HEK293 (cell line): ENCODE measurements at regions not wholly inside any gene's neighbourhood (a gene's known extent, or its start where the extent isn't known, plus 50 kb on each side); places are given as distances from the start of the nearest gene placed in this dataset.

ENCODE experiments used
- CTCF ChIA-PET: fragments of 350-600 bp; formaldehyde crosslinking; extraction: SDS; loops from one replicate; lab custom pipeline; 2021; ENCODE audit warnings: antibody characterized with exemption; lab: Yijun Ruan, JAX
- POLR2A ChIA-PET: fragments of 300-600 bp; formaldehyde crosslinking; extraction: SDS; loops from one replicate; lab custom pipeline; 2020; ENCODE audit warnings: antibody characterized with exemption, inconsistent platforms; lab: Yijun Ruan, JAX
- H3K27ac ChIP-seq: fragments of 200-500 bp; sonication (Bioruptor generic); 2 replicates; pipeline ENCODE4 v1.5.1; 2014; ENCODE audit warnings: low read depth, low read length, control low read depth, inconsistent platforms; ENCODE audit errors: extremely low read depth
- H3K36me3 ChIP-seq, 2 experiments: fragments of 200-500 bp in 1 of 2; sonication (Bioruptor generic) in 1 of 2; 1 replicate in 1 of 2; 2 replicates in 1 of 2; pipeline ENCODE4 v1.5.1; 2014 to 2017; ENCODE audit warnings: inconsistent platforms in 2 of 2, low read length in 2 of 2; ENCODE audit not compliant: control insufficient read depth in 2 of 2, insufficient read depth in 1 of 2
- H3K4me1 ChIP-seq: fragments of 200-500 bp; sonication (Bioruptor generic); 2 replicates; pipeline ENCODE4 v1.5.1; 2014; ENCODE audit warnings: mild to moderate bottlenecking, low read length, inconsistent platforms; ENCODE audit not compliant: control insufficient read depth, insufficient read depth
- H3K4me3 ChIP-seq: 2 replicates; pipeline ENCODE4 v1.5.1; 2011; ENCODE audit warnings: low read depth, mild to moderate bottlenecking, control low read depth, low read length, moderate library complexity
- H3K9me3 ChIP-seq: fragments of 200-500 bp; sonication (Bioruptor generic); 2 replicates; pipeline ENCODE4 v1.5.1; 2014; ENCODE audit warnings: low read depth, low read length, inconsistent platforms; ENCODE audit not compliant: control insufficient read depth, insufficient read depth
- BCL11A ChIP-seq: fragments of 450-650 bp; formaldehyde crosslinking; IDR thresholded peaks from 2 replicates; pipeline ENCODE4 v1.5.1; 2016; ENCODE audit warnings: low read depth, missing biosample characterization, missing genetic modification characterization
- FEZF1 ChIP-seq: fragments of 450-650 bp; formaldehyde crosslinking; IDR thresholded peaks from 2 replicates; pipeline ENCODE4 v1.5.1; 2016; ENCODE audit warnings: missing biosample characterization, missing genetic modification characterization
- TRIM28 ChIP-seq: IDR thresholded peaks from 2 replicates; pipeline ENCODE4 v1.6.1; 2011; ENCODE audit warnings: low read length, control low read depth, borderline replicate concordance
- TSHZ1 ChIP-seq: fragments of 450-650 bp; formaldehyde crosslinking; IDR thresholded peaks from 2 replicates; pipeline ENCODE4 v1.5.1; 2016; ENCODE audit warnings: missing biosample characterization, missing genetic modification characterization, borderline replicate concordance
- ZBTB10 ChIP-seq: fragments of 450-650 bp; formaldehyde crosslinking; IDR thresholded peaks from 2 replicates; pipeline ENCODE4 v1.5.1; 2016; ENCODE audit warnings: missing biosample characterization, missing genetic modification characterization
- ZBTB17 ChIP-seq: fragments of 450-650 bp; formaldehyde crosslinking; IDR thresholded peaks from 2 replicates; pipeline ENCODE4 v1.5.1; 2016; ENCODE audit warnings: missing biosample characterization, missing genetic modification characterization
- ZBTB44 ChIP-seq: fragments of 450-650 bp; IDR thresholded peaks from 2 replicates; pipeline ENCODE4 v1.5.1; 2018; ENCODE audit warnings: missing biosample characterization, mild to moderate bottlenecking, missing genetic modification characterization
- ZBTB8A ChIP-seq: fragments of 450-650 bp; formaldehyde crosslinking; IDR thresholded peaks from 2 replicates; pipeline ENCODE4 v1.5.1; 2016; ENCODE audit warnings: missing biosample characterization, missing genetic modification characterization
- ZNF155 ChIP-seq: fragments of 450-650 bp; formaldehyde crosslinking; IDR thresholded peaks from 2 replicates; pipeline ENCODE4 v1.5.1; 2016; ENCODE audit warnings: missing biosample characterization, missing genetic modification characterization
- ZNF2 ChIP-seq: fragments of 450-650 bp; formaldehyde crosslinking; IDR thresholded peaks from 2 replicates; pipeline ENCODE4 v1.5.1; 2016; ENCODE audit warnings: missing biosample characterization, missing genetic modification characterization
- ZNF239 ChIP-seq: fragments of 450-650 bp; formaldehyde crosslinking; IDR thresholded peaks from 2 replicates; pipeline ENCODE4 v1.5.1; 2016; ENCODE audit warnings: missing biosample characterization, missing genetic modification characterization
- ZNF335 ChIP-seq: fragments of 450-650 bp; formaldehyde crosslinking; conservative IDR thresholded peaks from 2 replicates; pipeline ENCODE4 v1.5.1; 2016; ENCODE audit warnings: missing biosample characterization, missing genetic modification characterization
- ZNF354C ChIP-seq: fragments of 450-650 bp; formaldehyde crosslinking; IDR thresholded peaks from 2 replicates; pipeline ENCODE4 v1.5.1; 2016; ENCODE audit warnings: missing biosample characterization, missing genetic modification characterization, low read depth, borderline replicate concordance
- ZNF366 ChIP-seq: fragments of 450-650 bp; formaldehyde crosslinking; conservative IDR thresholded peaks from 2 replicates; pipeline ENCODE4 v1.5.1; 2016; ENCODE audit warnings: missing biosample characterization, missing genetic modification characterization
- ZNF423 ChIP-seq: fragments of 450-650 bp; formaldehyde crosslinking; IDR thresholded peaks from 2 replicates; pipeline ENCODE4 v1.5.1; 2016; ENCODE audit warnings: missing biosample characterization, missing genetic modification characterization
- ZNF473 ChIP-seq: fragments of 450-650 bp; formaldehyde crosslinking; IDR thresholded peaks from 2 replicates; pipeline ENCODE4 v1.5.1; 2017; ENCODE audit warnings: missing biosample characterization, missing genetic modification characterization
- ZNF488 ChIP-seq: fragments of 450-650 bp; formaldehyde crosslinking; IDR thresholded peaks from 2 replicates; pipeline ENCODE4 v1.5.1; 2016; ENCODE audit warnings: missing biosample characterization, missing genetic modification characterization
- ZNF530 ChIP-seq: fragments of 450-650 bp; formaldehyde crosslinking; IDR thresholded peaks from 2 replicates; pipeline ENCODE4 v1.5.1; 2016; ENCODE audit warnings: low read depth, missing biosample characterization, missing genetic modification characterization
- ZNF600 ChIP-seq: fragments of 450-650 bp; formaldehyde crosslinking; IDR thresholded peaks from 2 replicates; pipeline ENCODE4 v1.5.1; 2016; ENCODE audit warnings: missing biosample characterization, missing genetic modification characterization
- ZNF623 ChIP-seq: fragments of 450-650 bp; formaldehyde crosslinking; IDR thresholded peaks from 2 replicates; pipeline ENCODE4 v1.5.1; 2016; ENCODE audit warnings: missing biosample characterization, missing genetic modification characterization
- ZNF626 ChIP-seq: fragments of 450-650 bp; sonication (Bioruptor Pico); formaldehyde crosslinking; IDR thresholded peaks from 2 replicates; pipeline ENCODE4 v1.5.1; 2018; ENCODE audit warnings: missing biosample characterization, missing genetic modification characterization, inconsistent platforms
- ZNF664 ChIP-seq: fragments of 450-650 bp; formaldehyde crosslinking; IDR thresholded peaks from 2 replicates; pipeline ENCODE4 v1.5.1; 2016; ENCODE audit warnings: missing biosample characterization, missing genetic modification characterization
- ZNF670 ChIP-seq: fragments of 450-650 bp; formaldehyde crosslinking; IDR thresholded peaks from 2 replicates; pipeline ENCODE4 v1.5.1; 2016; ENCODE audit warnings: missing biosample characterization, missing genetic modification characterization, low read depth
- ZNF707 ChIP-seq: fragments of 450-650 bp; formaldehyde crosslinking; IDR thresholded peaks from 2 replicates; pipeline ENCODE4 v1.5.1; 2016; ENCODE audit warnings: missing biosample characterization, missing genetic modification characterization
- ZNF747 ChIP-seq: fragments of 450-650 bp; formaldehyde crosslinking; IDR thresholded peaks from 2 replicates; pipeline ENCODE4 v1.5.1; 2016; ENCODE audit warnings: missing biosample characterization, missing genetic modification characterization
- ZNF837 ChIP-seq: fragments of 450-650 bp; formaldehyde crosslinking; IDR thresholded peaks from 2 replicates; pipeline ENCODE4 v1.5.1; 2016; ENCODE audit warnings: missing biosample characterization, missing genetic modification characterization
- ZSCAN16 ChIP-seq: fragments of 450-650 bp; formaldehyde crosslinking; IDR thresholded peaks from 2 replicates; pipeline ENCODE4 v1.5.1; 2016; ENCODE audit warnings: missing biosample characterization, missing genetic modification characterization
- ZSCAN4 ChIP-seq: fragments of 450-650 bp; formaldehyde crosslinking; IDR thresholded peaks from 2 replicates; pipeline ENCODE4 v1.5.1; 2017; ENCODE audit warnings: missing biosample characterization, missing genetic modification characterization
- ZXDB ChIP-seq: fragments of 450-650 bp; formaldehyde crosslinking; IDR thresholded peaks from 2 replicates; pipeline ENCODE4 v1.5.1; 2016; ENCODE audit warnings: missing biosample characterization, missing genetic modification characterization

- TF ChIP-seq ZNF2 (no peak), ZNF354C (tag by site-specific recombination) (no peak), ZNF747 (tag by site-specific recombination) (no peak), ZNF366 (tag by site-specific recombination) (no peak), TRIM28 (no peak), ZNF423 (tag by site-specific recombination) (peak; percentile 49; the same call in 1 of the 2 replicates), ZNF530 (tag by site-specific recombination) (no peak), ZSCAN16 (tag by site-specific recombination) (no peak), ZNF488 (no peak), ZBTB44 (tag by site-specific recombination) (peak; percentile 91), ZBTB8A (peak; percentile 49; the same call in 1 of the 2 replicates), FEZF1 (tag by site-specific recombination) (peak; percentile 94), ZNF239 (tag by site-specific recombination) (no peak), ZNF707 (tag by site-specific recombination) (no peak), BCL11A (tag by site-specific recombination) (no peak), ZNF626 (no peak), ZNF670 (no peak), ZNF600 (tag by site-specific recombination) (no peak), ZNF837 (tag by site-specific recombination) (no peak), ZSCAN4 (no peak), ZNF155 (tag by site-specific recombination) (no peak)
- TF ChIP-seq, all 188 proteins: peak for 20
Observed at GRCh38 chr6:100305209-100305869, 159.4 kb downstream of the SIM1 start (continued).

GRCh38 chr6:100304575-100304974 is 160.1 kb downstream of the SIM1 start:
- CTCF ChIA-PET, result interaction anchor here (0.6 to 1.3 kb wide), 4 partner anchors 66 to 358 kb away, joined by 3 to 5 read pairs (median 4); no protein-coding TSS in a partner anchor
- TF ChIP-seq TSHZ1 (tag by site-specific recombination) (no peak), ZNF664 (peak; percentile 54), ZBTB17 (tag by site-specific recombination) (peak; percentile 64), ZNF335 (no peak), ZBTB10 (tag by site-specific recombination) (no peak), ZNF473 (tag by site-specific recombination) (no peak), ZNF623 (tag by site-specific recombination) (peak; percentile 85), ZXDB (tag by site-specific recombination) (no peak)
- H3K4me1 ChIP-seq, result peaks cover 7% of the 10 kb centered on the region; the same call in 1 of the 2 replicates
- no peak overlapping the region for H3K27ac ChIP-seq
- no peaks in the 10 kb centered on the region for H3K9me3 ChIP-seq
- no peaks in the 10 kb centered on the region for H3K36me3 ChIP-seq
- POLR2A ChIA-PET, result no interaction called here
- no peak overlapping the region for H3K4me3 ChIP-seq
